CD4-positive, alpha-beta memory T cell (primary cell): ENCODE measurements at regions not wholly inside any gene's neighbourhood (a gene's known extent, or its start where the extent isn't known, plus 50 kb on each side); places are given as distances from the start of the nearest gene placed in this dataset.

Source experiments
- CTCF ChIA-PET: fragments of 350-600 bp; sonication (Branson Sonifier 250); formaldehyde crosslinking; loops from one replicate; lab custom pipeline; 2021; ENCODE audit warnings: inconsistent platforms; ENCODE audit not compliant: partially characterized antibody; lab: Charles Lee
- POLR2A ChIA-PET: fragments of 350-600 bp; sonication (Branson Sonifier 250); formaldehyde crosslinking; loops from one replicate; lab custom pipeline; 2021; ENCODE audit not compliant: partially characterized antibody; lab: Charles Lee
- DNase-seq, 5 donors: peaks; one replicate each; pipeline versions ENCODE4 v3.0.0 to v3.0.0-alpha.2; 2020 to 2022; ENCODE audit warnings: mixed read lengths in 1 of 5
- H3K27ac ChIP-seq: one replicate; pipeline ENCODE4 v1.7.0; 2013; ENCODE audit warnings: low read depth, low read length
- H3K27me3 ChIP-seq: 2 replicates; pipeline ENCODE4 v1.7.0; 2013; ENCODE audit warnings: mild to moderate bottlenecking, low read length, moderate library complexity; ENCODE audit not compliant: insufficient read depth
- H3K36me3 ChIP-seq: 2 replicates; pipeline ENCODE4 v1.7.0; 2013; ENCODE audit warnings: mild to moderate bottlenecking, low read length, moderate library complexity; ENCODE audit not compliant: insufficient read depth
- H3K4me1 ChIP-seq: 2 replicates; pipeline ENCODE4 v1.7.0; 2013; ENCODE audit warnings: mild to moderate bottlenecking, low read length, moderate library complexity; ENCODE audit not compliant: insufficient read depth
- H3K4me3 ChIP-seq, 2 donors: one replicate each; pipeline ENCODE4 v1.7.0; 2013; ENCODE audit warnings: low read length in 2 of 2, mild to moderate bottlenecking in 1 of 2
- H3K9me3 ChIP-seq, 2 donors: one replicate each; pipeline ENCODE4 v1.7.0; 2013; ENCODE audit warnings: low read length in 2 of 2, control low read depth in 1 of 2; ENCODE audit not compliant: control insufficient read depth in 1 of 2
- H3K27ac Mint-ChIP-seq, 7 donors: one replicate each; pipeline ENCODE4 v1.8.0; 2020 to 2021; ENCODE audit warnings: mixed read lengths in 7 of 7, mild to moderate bottlenecking in 6 of 7, inconsistent platforms in 3 of 7, moderate library complexity in 3 of 7
- H3K27me3 Mint-ChIP-seq, 2 donors: one replicate each; pipeline ENCODE4 v1.8.0; 2020 to 2021; ENCODE audit warnings: mixed read lengths in 2 of 2
- H3K36me3 Mint-ChIP-seq, 2 donors: one replicate each; pipeline ENCODE4 v1.8.0; 2020 to 2021; ENCODE audit warnings: mixed read lengths in 2 of 2, inconsistent platforms in 1 of 2, mild to moderate bottlenecking in 1 of 2
- H3K4me1 Mint-ChIP-seq, 4 donors: one replicate each; pipeline ENCODE4 v1.8.0; 2020 to 2021; ENCODE audit warnings: mixed read lengths in 4 of 4, mild to moderate bottlenecking in 1 of 4
- H3K4me3 Mint-ChIP-seq, 8 donors: one replicate each; pipeline ENCODE4 v1.8.0; 2020 to 2021; ENCODE audit warnings: mixed read lengths in 8 of 8, mild to moderate bottlenecking in 7 of 8, moderate library complexity in 6 of 8, inconsistent platforms in 3 of 8
- H3K9me3 Mint-ChIP-seq, 8 donors: one replicate each; pipeline ENCODE4 v1.8.0; 2020 to 2021; ENCODE audit warnings: mixed read lengths in 8 of 8, mild to moderate bottlenecking in 5 of 8, inconsistent platforms in 3 of 8, moderate library complexity in 1 of 8
- intact Hi-C: fragments of 100-400 bp; cut with micrococcal nuclease; formaldehyde crosslinking; loops from one replicate; pipeline ENCODE4 v1.15.1; 2023

- Mint-ChIP-seq H3K9me3 (no peaks in the 10 kb centered on the region), H3K4me1 (peaks cover 5 to 14% (median 12%) of the 10 kb centered on the region in 4 donors), H3K27me3 (no peaks in the 10 kb centered on the region), H3K27ac (no peak overlapping the region), H3K36me3 (no peaks in the 10 kb centered on the region), H3K4me3 (no peak overlapping the region)
- Histone ChIP-seq H3K27ac (no peak overlapping the region), H3K9me3 (no peaks in the 10 kb centered on the region), H3K4me1 (peaks cover 4% of the 10 kb centered on the region), H3K36me3 (no peaks in the 10 kb centered on the region), H3K4me3 (no peak overlapping the region), H3K27me3 (no peaks in the 10 kb centered on the region)
- DNase-seq, result no peak
- ChIA-PET POLR2A (no interaction called here), CTCF (no interaction called here)
- intact Hi-C loops, result no loop called here
Measured at GRCh38 chr18:78408623-78409022, 571.0 kb upstream of the SALL3 start.

- intact Hi-C loops, result no loop called here
- ChIA-PET POLR2A (no interaction called here), CTCF (no interaction called here)
- no peak overlapping the region for H3K4me3 Mint-ChIP-seq
- peaks cover 4% of the 10 kb centered on the region for H3K4me1 ChIP-seq
- peaks cover 5 to 14% (median 11%) of the 10 kb centered on the region in 4 donors for H3K4me1 Mint-ChIP-seq
- no peaks in the 10 kb centered on the region for H3K36me3 ChIP-seq
- no peak for DNase-seq
- H3K4me3 ChIP-seq, result no peak overlapping the region
- no peaks in the 10 kb centered on the region for H3K27me3 Mint-ChIP-seq
- H3K27ac ChIP-seq, result no peak overlapping the region
- H3K36me3 Mint-ChIP-seq, result no peaks in the 10 kb centered on the region
- no peaks in the 10 kb centered on the region for H3K9me3 Mint-ChIP-seq
- H3K27me3 ChIP-seq, result no peaks in the 10 kb centered on the region
- no peak overlapping the region for H3K27ac Mint-ChIP-seq
- no peaks in the 10 kb centered on the region for H3K9me3 ChIP-seq
Measured at GRCh38 chr18:78410094-78410786, 569.4 kb upstream of the SALL3 start.

DNA sequence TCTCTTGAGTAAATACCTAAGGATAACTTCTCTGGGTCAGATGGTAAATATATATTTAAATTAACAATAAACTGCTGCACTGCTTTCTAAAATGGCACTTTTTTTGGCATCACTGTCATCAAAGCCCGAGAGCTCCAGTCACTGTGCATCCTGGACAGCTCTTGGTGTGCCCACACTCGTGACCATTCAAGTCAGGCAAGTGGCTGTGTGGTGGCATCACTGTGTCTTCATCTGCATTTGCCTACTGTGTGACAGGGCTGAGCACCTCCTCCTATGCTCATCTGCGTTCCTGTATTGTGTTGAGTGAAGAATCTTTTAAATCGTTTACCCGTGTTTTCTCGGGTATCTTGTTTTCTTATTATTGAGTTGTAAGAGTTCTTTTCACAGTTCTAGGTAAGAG, 568.1 kb upstream of the SALL3 start:
- Histone ChIP-seq H3K27ac (no peak overlapping the region), H3K4me1 (peaks cover 4% of the 10 kb centered on the region), H3K4me3 (no peak overlapping the region), H3K36me3 (no peaks in the 10 kb centered on the region), H3K27me3 (no peaks in the 10 kb centered on the region), H3K9me3 (no peaks in the 10 kb centered on the region)
- intact Hi-C loops, result no loop called here
- no peak for DNase-seq
- Mint-ChIP-seq H3K27me3 (no peaks in the 10 kb centered on the region), H3K36me3 (no peaks in the 10 kb centered on the region), H3K27ac (no peak overlapping the region), H3K9me3 (no peaks in the 10 kb centered on the region), H3K4me1 (peaks cover 5 to 14% (median 11%) of the 10 kb centered on the region in 4 donors), H3K4me3 (no peak overlapping the region)
- ChIA-PET CTCF (no interaction called here), POLR2A (no interaction called here)

- Mint-ChIP-seq H3K27me3 (no peaks in the 10 kb centered on the region), H3K27ac (no peak overlapping the region), H3K36me3 (no peaks in the 10 kb centered on the region), H3K9me3 (no peaks in the 10 kb centered on the region), H3K4me1 (peaks cover 0 to 1% (median 0%) of the 10 kb centered on the region in 4 donors), H3K4me3 (no peak overlapping the region)
- H3K4me3 ChIP-seq, result no peak overlapping the region
- no peaks in the 10 kb centered on the region for H3K9me3 ChIP-seq
- H3K27me3 ChIP-seq, result no peaks in the 10 kb centered on the region
- no peak overlapping the region for H3K27ac ChIP-seq
- no peak for DNase-seq
- intact Hi-C loops, result no loop called here
- no peaks in the 10 kb centered on the region for H3K4me1 ChIP-seq
- CTCF ChIA-PET, result no interaction called here
- H3K36me3 ChIP-seq, result no peaks in the 10 kb centered on the region
- POLR2A ChIA-PET, result no interaction called here
Measured at GRCh38 chr18:78414302-78414701, 565.3 kb upstream of the SALL3 start.

DNA sequence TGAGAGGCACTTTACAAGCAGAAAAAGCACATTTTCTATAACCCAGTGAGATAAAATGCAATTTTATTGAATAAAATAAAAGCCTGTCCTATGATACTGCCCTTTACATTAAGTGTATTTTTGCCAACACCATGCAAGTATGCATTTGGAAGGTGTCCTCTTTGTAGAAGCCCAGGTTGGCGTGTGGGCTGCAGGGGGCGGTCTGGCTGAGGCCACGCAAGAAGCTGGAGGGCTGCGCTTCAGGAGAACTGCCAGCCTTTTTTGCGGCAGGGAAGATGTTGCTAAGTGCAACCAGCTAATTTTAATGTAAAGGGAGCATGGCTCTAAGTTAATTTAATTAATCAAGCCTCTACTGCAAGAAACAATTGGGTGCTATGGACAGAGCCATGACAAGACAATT, 562.8 kb upstream of the SALL3 start:
- no peaks in the 10 kb centered on the region for H3K36me3 Mint-ChIP-seq

GRCh38 chr18:78418379-78418778, 561.2 kb upstream of the SALL3 start:
- Histone ChIP-seq H3K27ac (no peak overlapping the region), H3K4me3 (no peak overlapping the region), H3K9me3 (no peaks in the 10 kb centered on the region), H3K36me3 (no peaks in the 10 kb centered on the region), H3K4me1 (no peaks in the 10 kb centered on the region), H3K27me3 (no peaks in the 10 kb centered on the region)
- Mint-ChIP-seq H3K9me3 (no peaks in the 10 kb centered on the region), H3K36me3 (no peaks in the 10 kb centered on the region), H3K27me3 (no peaks in the 10 kb centered on the region), H3K4me3 (no peak overlapping the region), H3K4me1 (no peaks in the 10 kb centered on the region), H3K27ac (no peak overlapping the region)
- intact Hi-C loops, result no loop called here
- ChIA-PET CTCF (no interaction called here), POLR2A (no interaction called here)
- no peak for DNase-seq

More for the DNA sequence above, 562.8 kb upstream of the SALL3 start:
- Histone ChIP-seq H3K27ac (no peak overlapping the region), H3K4me1 (no peaks in the 10 kb centered on the region), H3K36me3 (no peaks in the 10 kb centered on the region), H3K9me3 (no peaks in the 10 kb centered on the region), H3K4me3 (no peak overlapping the region), H3K27me3 (no peaks in the 10 kb centered on the region)
- CTCF ChIA-PET, result no interaction called here
- intact Hi-C loops, result no loop called here
- H3K4me1 Mint-ChIP-seq, result no peaks in the 10 kb centered on the region
- H3K9me3 Mint-ChIP-seq, result no peaks in the 10 kb centered on the region
- POLR2A ChIA-PET, result no interaction called here
- H3K27me3 Mint-ChIP-seq, result no peaks in the 10 kb centered on the region
- no peak overlapping the region for H3K4me3 Mint-ChIP-seq
- no peak for DNase-seq
- H3K27ac Mint-ChIP-seq, result no peak overlapping the region

DNA sequence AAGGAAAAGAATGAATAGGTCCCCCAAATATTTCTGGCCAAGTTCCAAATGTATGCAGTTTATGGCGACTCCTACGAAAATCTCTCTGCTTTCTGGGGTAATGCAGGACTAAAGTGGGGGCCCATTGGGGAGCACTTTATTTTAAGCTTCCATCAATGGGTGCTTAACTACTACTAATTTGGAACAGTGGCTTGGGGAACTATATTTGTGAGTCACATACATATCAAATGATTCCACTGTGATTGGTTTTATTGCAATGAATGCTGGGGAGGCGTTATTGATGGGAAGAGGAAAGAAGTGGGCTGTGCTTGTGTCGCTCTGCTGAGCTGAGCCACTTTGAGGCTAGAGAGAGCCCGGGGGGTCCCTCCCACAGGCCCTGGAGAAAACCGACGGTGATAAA, 560.4 kb upstream of the SALL3 start:
- H3K27ac Mint-ChIP-seq, result no peak overlapping the region
- intact Hi-C loops, result no loop called here
- no peaks in the 10 kb centered on the region for H3K36me3 Mint-ChIP-seq
- H3K4me3 ChIP-seq, result no peak overlapping the region
- no peaks in the 10 kb centered on the region for H3K27me3 ChIP-seq
- H3K4me3 Mint-ChIP-seq, result no peak overlapping the region
- no peaks in the 10 kb centered on the region for H3K9me3 ChIP-seq
- H3K4me1 ChIP-seq, result no peaks in the 10 kb centered on the region
- H3K4me1 Mint-ChIP-seq, result no peaks in the 10 kb centered on the region
- H3K36me3 ChIP-seq, result no peaks in the 10 kb centered on the region
- CTCF ChIA-PET, result no interaction called here
- POLR2A ChIA-PET, result no interaction called here
- DNase-seq, result no peak
- no peaks in the 10 kb centered on the region for H3K9me3 Mint-ChIP-seq
- no peak overlapping the region for H3K27ac ChIP-seq
- H3K27me3 Mint-ChIP-seq, result no peaks in the 10 kb centered on the region
